Adrenal gland (tissue), 5 donors: ENCODE measurements at regions not wholly inside any gene's neighbourhood (a gene's known extent, or its start where the extent isn't known, plus 50 kb on each side); places are given as distances from the start of the nearest gene placed in this dataset.

ENCODE experiments used
- POLR2A ChIP-seq, 2 donors: fragments of 450-650 bp; IDR thresholded peaks; one replicate each; pipeline ENCODE4 v1.6.1; 2017; ENCODE audit warnings: antibody characterized with exemption in 2 of 2, mild to moderate bottlenecking in 2 of 2, moderate library complexity in 1 of 2
- TF ChIP-seq, protein P1 (sequence below), 6 experiments: fragments of 450-650 bp in 4 of 6; fragments of 200-600 bp in 2 of 6; sonication (generic) in 1 of 6; IDR thresholded peaks; 1 replicate in 5 of 6; 2 replicates in 1 of 6; pipeline versions ENCODE4 v1.5.1 to v1.8.0; 2016 to 2021; ENCODE audit warnings: antibody characterized with exemption in 6 of 6, mild to moderate bottlenecking in 2 of 6, moderate library complexity in 1 of 6
- donor health status: DM: no; HTN: no; CAD: no.

- TF ChIP-seq, protein P1, sequence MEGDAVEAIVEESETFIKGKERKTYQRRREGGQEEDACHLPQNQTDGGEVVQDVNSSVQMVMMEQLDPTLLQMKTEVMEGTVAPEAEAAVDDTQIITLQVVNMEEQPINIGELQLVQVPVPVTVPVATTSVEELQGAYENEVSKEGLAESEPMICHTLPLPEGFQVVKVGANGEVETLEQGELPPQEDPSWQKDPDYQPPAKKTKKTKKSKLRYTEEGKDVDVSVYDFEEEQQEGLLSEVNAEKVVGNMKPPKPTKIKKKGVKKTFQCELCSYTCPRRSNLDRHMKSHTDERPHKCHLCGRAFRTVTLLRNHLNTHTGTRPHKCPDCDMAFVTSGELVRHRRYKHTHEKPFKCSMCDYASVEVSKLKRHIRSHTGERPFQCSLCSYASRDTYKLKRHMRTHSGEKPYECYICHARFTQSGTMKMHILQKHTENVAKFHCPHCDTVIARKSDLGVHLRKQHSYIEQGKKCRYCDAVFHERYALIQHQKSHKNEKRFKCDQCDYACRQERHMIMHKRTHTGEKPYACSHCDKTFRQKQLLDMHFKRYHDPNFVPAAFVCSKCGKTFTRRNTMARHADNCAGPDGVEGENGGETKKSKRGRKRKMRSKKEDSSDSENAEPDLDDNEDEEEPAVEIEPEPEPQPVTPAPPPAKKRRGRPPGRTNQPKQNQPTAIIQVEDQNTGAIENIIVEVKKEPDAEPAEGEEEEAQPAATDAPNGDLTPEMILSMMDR (IDR thresholded peaks at IDR 0.05), result no peak
- no peak for TF ChIP-seq POLR2A (IDR thresholded peaks at IDR 0.05)
These were observed 947.9 kb upstream of the LRRN3 start for GRCh38 chr7:110142939-110143526.
